ENCODE measurements at regions not wholly inside any gene's neighbourhood (a gene's known extent, or its start where the extent isn't known, plus 50 kb on each side); places are given as distances from the start of the nearest gene placed in this dataset.

GRCh38 chr14:50001151-50001998, 108.5 kb downstream of the ARF6 start:
- TF ChIP-seq POLR2A (IDR thresholded peaks at IDR 0.05) (no peak), CTCF (IDR thresholded peaks at IDR 0.05 in 8 of 11, conservative IDR thresholded peaks at IDR 0.05 in 3 of 11) (no peak), POLR2AphosphoS5 (IDR thresholded peaks at IDR 0.05) (peak; percentile 44 to 69 (median 63))
